A549 (cell line): ENCODE measurements at regions not wholly inside any gene's neighbourhood (a gene's known extent, or its start where the extent isn't known, plus 50 kb on each side); places are given as distances from the start of the nearest gene placed in this dataset.
A peak's percentile ranks its signal among the peaks of the same experiment; 100 is the strongest.

Experiments used
- ATAC-seq, 2 experiments: fragments of 200-7000 bp in 1 of 2; fragments of >200 bp in 1 of 2; cut with Nextera tagmentation in 1 of 2; cut with Tn5 transposase in 1 of 2; 3 replicates each; pipeline versions ENCODE4 v1.8.0 to v1.9.1; 2018 to 2020; ENCODE audit warnings: mild to moderate bottlenecking in 1 of 2, moderate library complexity in 1 of 2
- CTCF ChIA-PET: fragments of 300-600 bp; sonication (Branson Sonifier 250); formaldehyde crosslinking; extraction: SDS; loops from one replicate; lab custom pipeline; 2021; ENCODE audit warnings: antibody characterized with exemption, inconsistent platforms; lab: Yijun Ruan, JAX
- POLR2A ChIA-PET: fragments of 350-600 bp; formaldehyde crosslinking; extraction: SDS; loops from one replicate; lab custom pipeline; 2021; ENCODE audit warnings: antibody characterized with exemption, inconsistent platforms; lab: Yijun Ruan, JAX
- DNase-seq, 2 experiments: peaks; one replicate each; pipeline versions ENCODE4 v3.0.0 to v3.0.0-alpha.2; 2011 to 2016; ENCODE audit warnings: low read depth in 1 of 2, low spot score in 1 of 2
- FAIRE-seq: peaks from 2 replicates; lab custom pipeline; 2011; peaks lifted over from hg19 to GRCh38; lab: Jason Lieb, UNC
- H3K27ac ChIP-seq, 2 experiments: fragments of >200 bp; sonication (Bioruptor Twin); formaldehyde crosslinking; 3 replicates each; pipeline ENCODE4 v1.5.1; 2016 to 2017
- H3K4me1 ChIP-seq: fragments of >200 bp; sonication (Bioruptor Twin); formaldehyde crosslinking; 3 replicates; pipeline ENCODE4 v1.6.1; 2016
- H3K4me2 ChIP-seq: fragments of >200 bp; sonication (Bioruptor Twin); formaldehyde crosslinking; 3 replicates; pipeline ENCODE4 v1.6.1; 2016
- H3K4me3 ChIP-seq: fragments of >200 bp; sonication (Bioruptor Twin); formaldehyde crosslinking; 3 replicates; pipeline ENCODE4 v1.5.1; 2016
- H3K9me3 ChIP-seq: fragments of >200 bp; sonication (Bioruptor Twin); formaldehyde crosslinking; 3 replicates; pipeline ENCODE4 v1.6.1; 2016
- BHLHE40 ChIP-seq: IDR thresholded peaks from 2 replicates; pipeline ENCODE4 v1.6.1; 2012; ENCODE audit warnings: low read depth, low read length, inconsistent platforms
- CEBPB ChIP-seq, 2 experiments: fragments of >200 bp in 1 of 2; sonication (Bioruptor Twin) in 1 of 2; formaldehyde crosslinking in 1 of 2; IDR thresholded peaks; 2 replicates each; pipeline ENCODE4 v1.6.1; 2012 to 2016
- CHD4 ChIP-seq: fragments of 200-600 bp; sonication (generic); IDR thresholded peaks from 2 replicates; pipeline ENCODE4 v1.6.1; 2016; ENCODE audit warnings: antibody characterized with exemption, mild to moderate bottlenecking, borderline replicate concordance
- EP300 ChIP-seq, 2 experiments: fragments of >200 bp; sonication (Bioruptor Twin); formaldehyde crosslinking; IDR thresholded peaks; 2 replicates in 1 of 2; 3 replicates in 1 of 2; pipeline ENCODE4 v1.6.1; 2016 to 2017
- ESRRA ChIP-seq: fragments of 150-350 bp; IDR thresholded peaks from 2 replicates; pipeline ENCODE4 v1.6.1; 2014; ENCODE audit warnings: mild to moderate bottlenecking, low read length, borderline replicate concordance
- FOSL2 ChIP-seq, 2 experiments: fragments of 450-650 bp in 1 of 2; fragments of >200 bp in 1 of 2; sonication (Bioruptor Twin) in 1 of 2; formaldehyde crosslinking; IDR thresholded peaks; 2 replicates each; pipeline versions ENCODE4 v1.5.0 to v1.6.1; 2016 to 2020; ENCODE audit warnings: mild to moderate bottlenecking in 1 of 2, moderate library complexity in 1 of 2
- GATA3 ChIP-seq: IDR thresholded peaks from 2 replicates; pipeline ENCODE4 v1.6.1; 2012; ENCODE audit warnings: borderline replicate concordance
- HOXA7 ChIP-seq: fragments of 250-450 bp; sonication (Bioruptor Pico); IDR thresholded peaks from 2 replicates; pipeline ENCODE4 v1.5.0; 2020; ENCODE audit warnings: mild to moderate bottlenecking, moderate library complexity
- HOXB13 ChIP-seq: fragments of 250-450 bp; sonication (Bioruptor Pico); IDR thresholded peaks from 2 replicates; pipeline ENCODE4 v1.5.0; 2020; ENCODE audit warnings: low read depth, mild to moderate bottlenecking, moderate library complexity
- JUNB ChIP-seq: fragments of >200 bp; sonication (Bioruptor Twin); formaldehyde crosslinking; IDR thresholded peaks from 2 replicates; pipeline ENCODE4 v1.6.1; 2016
- KDM1A ChIP-seq: fragments of 200-600 bp; sonication (generic); IDR thresholded peaks from 2 replicates; pipeline ENCODE4 v1.6.1; 2016; ENCODE audit warnings: low read depth, mild to moderate bottlenecking
- MAFK ChIP-seq: fragments of 450-650 bp; IDR thresholded peaks from 2 replicates; pipeline ENCODE4 v1.6.1; 2014; ENCODE audit not compliant: partially characterized antibody
- NPAS2 ChIP-seq: fragments of 250-450 bp; sonication (Bioruptor Pico); IDR thresholded peaks from 2 replicates; pipeline ENCODE4 v1.8.0; 2022; ENCODE audit warnings: mild to moderate bottlenecking, moderate library complexity, borderline replicate concordance
- POLR2A ChIP-seq: IDR thresholded peaks from 2 replicates; pipeline ENCODE4 v1.6.1; 2012; ENCODE audit warnings: mild to moderate bottlenecking, low read length
- RCOR1 ChIP-seq: fragments of 150-350 bp; IDR thresholded peaks from 2 replicates; pipeline ENCODE4 v1.6.1; 2014; ENCODE audit warnings: antibody characterized with exemption, low read length, low read depth
- RNF2 ChIP-seq: fragments of 200-600 bp; sonication (generic); IDR thresholded peaks from 2 replicates; pipeline ENCODE4 v1.6.1; 2016; ENCODE audit warnings: low read depth, mild to moderate bottlenecking, antibody characterized with exemption, moderate library complexity, borderline replicate concordance
- ZFP36 ChIP-seq: fragments of 450-650 bp; IDR thresholded peaks from 2 replicates; pipeline ENCODE4 v1.6.1; 2014; ENCODE audit warnings: borderline replicate concordance; ENCODE audit not compliant: partially characterized antibody
- WGBS: methylation state at CpG from one replicate; pipeline ENCODE4 v1.1.6; 2017; ENCODE audit errors: missing lambda C conversion rate; 5-methylcytosine and 5-hydroxymethylcytosine counted together
- TF ChIP-seq, protein P1 (sequence below): IDR thresholded peaks from 2 replicates; pipeline ENCODE4 v1.6.1; 2012
- TF ChIP-seq, protein P2 (sequence below): fragments of >200 bp; sonication (Bioruptor Twin); formaldehyde crosslinking; IDR thresholded peaks from 3 replicates; pipeline ENCODE4 v1.5.1; 2016
- TF ChIP-seq, protein P3 (sequence below): fragments of 150-350 bp; IDR thresholded peaks from 2 replicates; pipeline ENCODE4 v1.6.1; 2014; ENCODE audit warnings: low read depth, mild to moderate bottlenecking, low read length
- TF ChIP-seq, protein P4 (sequence below): fragments of >200 bp; sonication (Bioruptor Twin); formaldehyde crosslinking; IDR thresholded peaks from 3 replicates; pipeline ENCODE4 v1.6.1; 2016

DNA sequence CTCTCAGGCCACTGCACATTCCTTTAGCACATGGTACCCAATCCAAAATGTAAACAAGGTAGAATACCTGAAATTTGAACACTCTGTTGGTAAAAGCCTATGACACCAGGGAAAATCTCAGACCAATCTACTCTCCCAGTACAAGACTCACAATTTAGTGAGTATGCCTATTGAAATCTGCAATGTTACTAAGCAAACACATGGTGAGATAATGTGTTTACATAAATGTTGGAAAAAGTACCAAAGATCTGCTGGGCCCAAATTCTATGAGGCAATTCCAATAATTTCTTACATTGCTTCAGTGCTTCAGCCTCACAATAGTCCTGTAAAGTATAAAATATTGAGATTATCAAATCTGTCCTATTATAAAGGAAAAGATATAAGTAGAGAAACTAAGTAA, 536.1 kb downstream of the PYDC2 start:
- DNase-seq: no peak
- no peak for ATAC-seq
- no peak overlapping the region for H3K27ac ChIP-seq
- no peak for FAIRE-seq
- ChIA-PET CTCF (no interaction called here), POLR2A (no interaction called here)
- no peaks in the 10 kb centered on the region for H3K4me1 ChIP-seq
- no peaks in the 10 kb centered on the region for H3K9me3 ChIP-seq
- H3K4me2 ChIP-seq: no peak overlapping the region
- TF ChIP-seq CEBPB (IDR thresholded peaks at IDR 0.05) (no peak), RNF2 (no peak), ESRRA (no peak), CHD4 (no peak), RCOR1 (no peak), ZFP36 (no peak)
- TF ChIP-seq, protein P1, sequence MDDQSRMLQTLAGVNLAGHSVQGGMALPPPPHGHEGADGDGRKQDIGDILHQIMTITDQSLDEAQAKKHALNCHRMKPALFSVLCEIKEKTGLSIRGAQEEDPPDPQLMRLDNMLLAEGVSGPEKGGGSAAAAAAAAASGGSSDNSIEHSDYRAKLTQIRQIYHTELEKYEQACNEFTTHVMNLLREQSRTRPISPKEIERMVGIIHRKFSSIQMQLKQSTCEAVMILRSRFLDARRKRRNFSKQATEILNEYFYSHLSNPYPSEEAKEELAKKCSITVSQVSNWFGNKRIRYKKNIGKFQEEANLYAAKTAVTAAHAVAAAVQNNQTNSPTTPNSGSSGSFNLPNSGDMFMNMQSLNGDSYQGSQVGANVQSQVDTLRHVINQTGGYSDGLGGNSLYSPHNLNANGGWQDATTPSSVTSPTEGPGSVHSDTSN: no peak
- TF ChIP-seq, all 56 proteins: peak for 0
- H3K4me3 ChIP-seq: no peak overlapping the region

DNA sequence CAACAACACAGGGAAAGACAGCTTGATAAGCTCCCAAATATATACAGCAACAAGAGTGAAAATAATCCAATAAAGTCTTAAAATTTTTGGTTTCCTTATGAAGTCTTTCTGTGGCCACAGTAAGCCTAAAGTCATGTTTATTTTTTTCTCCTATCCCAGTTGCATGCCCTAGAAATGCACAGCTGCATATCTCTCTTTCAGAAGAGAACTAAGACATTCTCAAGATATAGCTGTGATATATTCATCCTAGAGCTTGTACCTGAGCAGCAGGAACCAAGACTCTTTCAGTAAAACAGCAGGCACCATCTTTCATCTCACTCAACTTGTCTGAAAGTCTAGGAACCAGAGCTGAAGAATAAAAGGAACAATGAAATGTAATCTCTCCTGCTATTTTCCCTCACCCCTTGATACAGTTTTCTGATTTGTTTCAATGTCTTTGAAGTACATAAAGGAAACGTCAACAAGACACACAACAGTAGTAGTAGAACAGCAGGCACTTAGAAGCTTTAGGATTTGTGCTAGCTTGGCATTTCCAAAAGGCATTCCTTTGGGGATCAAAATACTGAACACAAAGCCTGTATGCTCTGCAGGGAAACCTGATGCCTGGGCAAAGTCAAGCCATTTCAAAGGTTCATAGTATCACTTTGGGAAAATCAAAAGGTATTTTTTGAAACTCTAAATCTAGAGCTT, 536.8 kb downstream of the PYDC2 start:
- POLR2A ChIA-PET: no interaction called here
- H3K4me1 ChIP-seq: no peaks in the 10 kb centered on the region
- FAIRE-seq: no peak
- H3K27ac ChIP-seq: no peak overlapping the region
- DNase-seq: no peak
- TF ChIP-seq BHLHE40 (no peak), JUNB (no peak), GATA3 (no peak), FOSL2 (IDR thresholded peaks at IDR 0.05) (no peak), FOSL2 (CRISPR knock-in tag; IDR thresholded peaks at IDR 0.05) (no peak), EP300 (IDR thresholded peaks at IDR 0.05) (no peak), HOXA7 (no peak)
- TF ChIP-seq, protein P2, sequence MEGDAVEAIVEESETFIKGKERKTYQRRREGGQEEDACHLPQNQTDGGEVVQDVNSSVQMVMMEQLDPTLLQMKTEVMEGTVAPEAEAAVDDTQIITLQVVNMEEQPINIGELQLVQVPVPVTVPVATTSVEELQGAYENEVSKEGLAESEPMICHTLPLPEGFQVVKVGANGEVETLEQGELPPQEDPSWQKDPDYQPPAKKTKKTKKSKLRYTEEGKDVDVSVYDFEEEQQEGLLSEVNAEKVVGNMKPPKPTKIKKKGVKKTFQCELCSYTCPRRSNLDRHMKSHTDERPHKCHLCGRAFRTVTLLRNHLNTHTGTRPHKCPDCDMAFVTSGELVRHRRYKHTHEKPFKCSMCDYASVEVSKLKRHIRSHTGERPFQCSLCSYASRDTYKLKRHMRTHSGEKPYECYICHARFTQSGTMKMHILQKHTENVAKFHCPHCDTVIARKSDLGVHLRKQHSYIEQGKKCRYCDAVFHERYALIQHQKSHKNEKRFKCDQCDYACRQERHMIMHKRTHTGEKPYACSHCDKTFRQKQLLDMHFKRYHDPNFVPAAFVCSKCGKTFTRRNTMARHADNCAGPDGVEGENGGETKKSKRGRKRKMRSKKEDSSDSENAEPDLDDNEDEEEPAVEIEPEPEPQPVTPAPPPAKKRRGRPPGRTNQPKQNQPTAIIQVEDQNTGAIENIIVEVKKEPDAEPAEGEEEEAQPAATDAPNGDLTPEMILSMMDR: no peak
- TF ChIP-seq, protein P3, sequence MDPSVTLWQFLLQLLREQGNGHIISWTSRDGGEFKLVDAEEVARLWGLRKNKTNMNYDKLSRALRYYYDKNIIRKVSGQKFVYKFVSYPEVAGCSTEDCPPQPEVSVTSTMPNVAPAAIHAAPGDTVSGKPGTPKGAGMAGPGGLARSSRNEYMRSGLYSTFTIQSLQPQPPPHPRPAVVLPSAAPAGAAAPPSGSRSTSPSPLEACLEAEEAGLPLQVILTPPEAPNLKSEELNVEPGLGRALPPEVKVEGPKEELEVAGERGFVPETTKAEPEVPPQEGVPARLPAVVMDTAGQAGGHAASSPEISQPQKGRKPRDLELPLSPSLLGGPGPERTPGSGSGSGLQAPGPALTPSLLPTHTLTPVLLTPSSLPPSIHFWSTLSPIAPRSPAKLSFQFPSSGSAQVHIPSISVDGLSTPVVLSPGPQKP: no peak
- no peaks in the 10 kb centered on the region for H3K9me3 ChIP-seq
- 7% methylated on average over 1 of the region's 1 CpG for WGBS
- H3K4me2 ChIP-seq: no peak overlapping the region
- no peak overlapping the region for H3K4me3 ChIP-seq
- no peak for ATAC-seq
- CTCF ChIA-PET: no interaction called here

DNA sequence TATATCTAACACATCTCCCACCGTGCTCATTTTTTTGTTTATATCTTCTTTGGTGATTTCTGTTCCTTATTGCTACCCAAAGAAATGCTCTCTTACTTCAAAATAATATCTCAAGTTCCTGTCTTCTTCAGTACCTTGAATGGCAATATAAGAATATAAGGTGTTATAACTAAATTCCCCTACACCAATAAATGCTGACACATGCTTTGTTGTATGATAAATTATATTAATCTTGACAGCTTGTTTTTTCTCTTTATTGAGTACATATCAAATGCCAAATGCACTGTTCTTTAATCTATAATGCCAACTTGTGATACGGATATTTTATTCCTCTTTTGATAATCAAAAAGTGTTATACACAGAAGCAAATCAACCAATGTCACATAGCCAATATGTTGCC, 540.3 kb downstream of the PYDC2 start:
- no peak for FAIRE-seq
- no peak for ATAC-seq
- ChIA-PET POLR2A (no interaction called here), CTCF (no interaction called here)
- no peaks in the 10 kb centered on the region for H3K4me1 ChIP-seq
- no peak for DNase-seq
- 39% methylated on average over 2 of the region's 2 CpGs for WGBS
- no peaks in the 10 kb centered on the region for H3K9me3 ChIP-seq
- no peak overlapping the region for H3K4me3 ChIP-seq
- H3K4me2 ChIP-seq: no peak overlapping the region
- TF ChIP-seq MAFK (peak; percentile 57), HOXB13 (CRISPR knock-in tag) (no peak)
- no peak overlapping the region for H3K27ac ChIP-seq

DNA sequence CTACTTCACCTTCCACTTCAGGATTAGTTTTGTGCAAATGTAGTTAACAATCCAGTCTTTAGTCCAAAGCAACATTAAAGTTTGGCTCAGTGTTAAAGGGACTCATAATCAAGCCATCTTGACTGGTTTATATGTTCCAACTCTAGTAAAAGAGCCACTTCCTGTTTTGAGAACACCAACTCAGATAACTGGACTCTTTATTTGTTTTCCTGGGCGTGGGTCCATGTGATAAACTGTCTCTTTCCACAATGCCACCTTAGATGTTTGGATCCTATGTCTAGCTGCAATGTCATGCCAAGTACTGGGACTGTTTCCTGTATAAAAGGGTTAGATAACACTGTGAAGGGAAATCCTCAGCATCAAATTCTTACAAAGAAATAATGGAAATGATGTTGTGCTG, 545.0 kb downstream of the PYDC2 start:
- H3K9me3 ChIP-seq: no peaks in the 10 kb centered on the region
- no peaks in the 10 kb centered on the region for H3K4me1 ChIP-seq
- no peak overlapping the region for H3K4me3 ChIP-seq
- no peak for FAIRE-seq
- no peak for ATAC-seq
- CTCF ChIA-PET: no interaction called here
- no peak for DNase-seq
- H3K4me2 ChIP-seq: no peak overlapping the region
- no peak for TF ChIP-seq RCOR1
- no peak for TF ChIP-seq NPAS2 (CRISPR knock-in tag)
- TF ChIP-seq, protein P4, sequence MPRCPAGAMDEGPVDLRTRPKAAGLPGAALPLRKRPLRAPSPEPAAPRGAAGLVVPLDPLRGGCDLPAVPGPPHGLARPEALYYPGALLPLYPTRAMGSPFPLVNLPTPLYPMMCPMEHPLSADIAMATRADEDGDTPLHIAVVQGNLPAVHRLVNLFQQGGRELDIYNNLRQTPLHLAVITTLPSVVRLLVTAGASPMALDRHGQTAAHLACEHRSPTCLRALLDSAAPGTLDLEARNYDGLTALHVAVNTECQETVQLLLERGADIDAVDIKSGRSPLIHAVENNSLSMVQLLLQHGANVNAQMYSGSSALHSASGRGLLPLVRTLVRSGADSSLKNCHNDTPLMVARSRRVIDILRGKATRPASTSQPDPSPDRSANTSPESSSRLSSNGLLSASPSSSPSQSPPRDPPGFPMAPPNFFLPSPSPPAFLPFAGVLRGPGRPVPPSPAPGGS: no peak
- no peak for TF ChIP-seq KDM1A
- TF ChIP-seq, protein P2: no peak
- TF ChIP-seq ZFP36: no peak
- no peak for TF ChIP-seq POLR2A
- TF ChIP-seq, all 56 proteins: peak for 0
- POLR2A ChIA-PET: no interaction called here
- H3K27ac ChIP-seq: no peak overlapping the region
- 0% methylated on average over 1 of the region's 1 CpG for WGBS
